IMR-90 (cell line): ENCODE measurements at regions not wholly inside any gene's neighbourhood (a gene's known extent, or its start where the extent isn't known, plus 50 kb on each side); places are given as distances from the start of the nearest gene placed in this dataset.

Experiments
- ATAC-seq: fragments of 200-7000 bp; cut with Tn5 transposase; 2 replicates; pipeline ENCODE4 v1.9.1; 2020; ENCODE audit warnings: low read depth, mild to moderate bottlenecking, moderate library complexity
- BruUV-seq: library from RNA; stranded (reverse); fragments of 400-500 nt; replicated peaks from 2 replicates; lab custom pipeline; 2021; lab: Mats Ljungman, UMichigan
- CTCF ChIA-PET: fragments of 300-600 bp; formaldehyde crosslinking; extraction: SDS; loops from one replicate; lab custom pipeline; 2021; ENCODE audit warnings: antibody characterized with exemption; lab: Yijun Ruan, JAX
- POLR2A ChIA-PET: fragments of 300-600 bp; sonication (Branson Sonifier 250); formaldehyde crosslinking; loops from one replicate; lab custom pipeline; 2022; ENCODE audit warnings: antibody characterized with exemption; ENCODE audit not compliant: unreplicated experiment; lab: Charles Lee
- DNase-seq: peaks from one replicate; pipeline ENCODE4 v3.0.0; 2013
- H2AFZ ChIP-seq: replicated peaks from 2 replicates; pipeline ENCODE3; 2013; ENCODE audit warnings: low read length, mild to moderate bottlenecking; ENCODE audit not compliant: poor library complexity
- H2AK5ac ChIP-seq: 2 replicates; pipeline ENCODE4 v1.6.1; 2013; ENCODE audit warnings: low read depth, low read length, inconsistent platforms
- H2AK9ac ChIP-seq: replicated peaks from 2 replicates; pipeline ENCODE3; 2013; ENCODE audit warnings: mild to moderate bottlenecking, low read depth, low read length, moderate library complexity; ENCODE audit not compliant: poor library complexity
- H2BK120ac ChIP-seq: 2 replicates; pipeline ENCODE4 v1.6.1; 2013; ENCODE audit warnings: low read depth, low read length, inconsistent platforms
- H2BK15ac ChIP-seq: 3 replicates; pipeline ENCODE4 v1.6.1; 2013; ENCODE audit warnings: low read depth, low read length, inconsistent platforms
- H2BK20ac ChIP-seq: 2 replicates; pipeline ENCODE4 v1.6.1; 2013; ENCODE audit warnings: low read depth, mild to moderate bottlenecking, inconsistent platforms, low read length, moderate library complexity
- H2BK5ac ChIP-seq: 2 replicates; pipeline ENCODE4 v1.6.1; 2013; ENCODE audit warnings: mild to moderate bottlenecking, low read depth, low read length, inconsistent platforms; ENCODE audit not compliant: poor library complexity, severe bottlenecking
- H3K14ac ChIP-seq: replicated peaks from 2 replicates; pipeline ENCODE4 v1.6.1; 2013; ENCODE audit warnings: low read depth, low read length, inconsistent platforms
- H3K18ac ChIP-seq: 2 replicates; pipeline ENCODE4 v1.6.1; 2013; ENCODE audit warnings: low read depth, low read length, control low read depth
- H3K23ac ChIP-seq: 2 replicates; pipeline ENCODE4 v1.6.1; 2013; ENCODE audit warnings: low read depth, low read length, inconsistent platforms
- H3K27ac ChIP-seq: 2 replicates; pipeline ENCODE4 v1.5.1; 2013; ENCODE audit warnings: mild to moderate bottlenecking, control low read depth, low read length; ENCODE audit not compliant: insufficient read depth
- H3K27me3 ChIP-seq: 2 replicates; pipeline ENCODE4 v1.6.1; 2013; ENCODE audit warnings: low read length; ENCODE audit not compliant: control insufficient read depth, insufficient read depth
- H3K36me3 ChIP-seq: 2 replicates; pipeline ENCODE4 v1.6.1; 2013; ENCODE audit warnings: low read length, mixed read lengths; ENCODE audit not compliant: control insufficient read depth, insufficient read depth
- H3K4ac ChIP-seq: 2 replicates; pipeline ENCODE4 v1.6.1; 2013; ENCODE audit warnings: low read depth, low read length, inconsistent platforms
- H3K4me1 ChIP-seq: 2 replicates; pipeline ENCODE4 v1.6.1; 2013; ENCODE audit warnings: low read length, mixed read lengths; ENCODE audit not compliant: control insufficient read depth, insufficient read depth
- H3K4me2 ChIP-seq: 2 replicates; pipeline ENCODE4 v1.6.1; 2013; ENCODE audit warnings: low read depth, mild to moderate bottlenecking, control low read depth, low read length, moderate library complexity
- H3K4me3 ChIP-seq: 2 replicates; pipeline ENCODE4 v1.5.1; 2013; ENCODE audit warnings: low read depth, mild to moderate bottlenecking, control low read depth, low read length, moderate library complexity; ENCODE audit not compliant: insufficient read depth
- H3K56ac ChIP-seq: 2 replicates; pipeline ENCODE4 v1.6.1; 2013; ENCODE audit warnings: low read length, inconsistent platforms; ENCODE audit not compliant: insufficient read depth; ENCODE audit errors: extremely low read depth
- H3K79me1 ChIP-seq, 2 experiments: 2 replicates each; pipeline ENCODE4 v1.6.1; 2013; ENCODE audit warnings: low read length in 2 of 2, inconsistent platforms in 1 of 2, low read depth in 1 of 2
- H3K9ac ChIP-seq: 2 replicates; pipeline ENCODE4 v1.6.1; 2013; ENCODE audit warnings: low read depth, low read length, control low read depth
- H3K9me1 ChIP-seq: 2 replicates; pipeline ENCODE4 v1.6.1; 2013; ENCODE audit warnings: low read length, inconsistent platforms; ENCODE audit not compliant: insufficient read depth
- H3K9me3 ChIP-seq: 2 replicates; pipeline ENCODE4 v1.6.1; 2013; ENCODE audit warnings: low read length; ENCODE audit not compliant: control insufficient read depth, insufficient read depth
- H4K20me1 ChIP-seq: 2 replicates; pipeline ENCODE4 v1.6.1; 2013; ENCODE audit warnings: low read length, inconsistent platforms; ENCODE audit not compliant: insufficient read depth
- H4K5ac ChIP-seq: 2 replicates; pipeline ENCODE4 v1.6.1; 2013; ENCODE audit warnings: mild to moderate bottlenecking, low read depth, low read length, control low read depth
- H4K8ac ChIP-seq, 2 experiments: 2 replicates each; pipeline ENCODE4 v1.6.1; 2013; ENCODE audit warnings: low read depth in 2 of 2, low read length in 2 of 2, control low read depth in 1 of 2, inconsistent platforms in 1 of 2
- H4K91ac ChIP-seq: 2 replicates; pipeline ENCODE4 v1.6.1; 2013; ENCODE audit warnings: low read depth, low read length, inconsistent platforms; ENCODE audit not compliant: insufficient read depth
- CEBPB ChIP-seq: IDR thresholded peaks from 2 replicates; pipeline ENCODE4 v1.6.1; 2012; ENCODE audit warnings: low read depth, low read length, improper control_type of control experiment
- MAZ ChIP-seq: IDR thresholded peaks from 2 replicates; pipeline ENCODE4 v1.6.1; 2012; ENCODE audit warnings: low read depth, mild to moderate bottlenecking, low read length, improper control_type of control experiment, moderate library complexity, borderline replicate concordance
- MXI1 ChIP-seq: IDR thresholded peaks from 2 replicates; pipeline ENCODE4 v1.6.1; 2012; ENCODE audit warnings: low read depth, mild to moderate bottlenecking, low read length, moderate library complexity, borderline replicate concordance
- RCOR1 ChIP-seq: IDR thresholded peaks from 2 replicates; pipeline ENCODE4 v1.6.1; 2012; ENCODE audit warnings: mild to moderate bottlenecking, low read length, improper control_type of control experiment; ENCODE audit not compliant: insufficient replicate concordance
- WGBS, 2 experiments: methylation state at CpG; one replicate each; pipeline versions ENCODE4 v1.1.5 to v1.1.7; 2013; ENCODE audit warnings: missing lambda C conversion rate in 2 of 2; ENCODE audit not compliant: insufficient read length in 1 of 2; ENCODE audit errors: extremely low coverage in 2 of 2; 5-methylcytosine and 5-hydroxymethylcytosine counted together
- dilution Hi-C: fragments of 300-500 bp; cut with HindIII; formaldehyde crosslinking; loops from one replicate; pipeline ENCODE4 v1.14.3; 2018; ENCODE audit warnings: low sequenced_read_pairs; ENCODE audit not compliant: unreplicated experiment
- in situ Hi-C: fragments of 300-500 bp; cut with MboI; formaldehyde crosslinking; loops from 3 replicates; pipeline ENCODE4 v1.14.3; 2019; ENCODE audit warnings: low sequenced_read_pairs, inconsistent platforms, mixed read lengths
- intact Hi-C: fragments of 100-400 bp; cut with micrococcal nuclease; formaldehyde crosslinking; loops from 2 replicates; pipeline ENCODE4 v1.10.0; 2022

DNA sequence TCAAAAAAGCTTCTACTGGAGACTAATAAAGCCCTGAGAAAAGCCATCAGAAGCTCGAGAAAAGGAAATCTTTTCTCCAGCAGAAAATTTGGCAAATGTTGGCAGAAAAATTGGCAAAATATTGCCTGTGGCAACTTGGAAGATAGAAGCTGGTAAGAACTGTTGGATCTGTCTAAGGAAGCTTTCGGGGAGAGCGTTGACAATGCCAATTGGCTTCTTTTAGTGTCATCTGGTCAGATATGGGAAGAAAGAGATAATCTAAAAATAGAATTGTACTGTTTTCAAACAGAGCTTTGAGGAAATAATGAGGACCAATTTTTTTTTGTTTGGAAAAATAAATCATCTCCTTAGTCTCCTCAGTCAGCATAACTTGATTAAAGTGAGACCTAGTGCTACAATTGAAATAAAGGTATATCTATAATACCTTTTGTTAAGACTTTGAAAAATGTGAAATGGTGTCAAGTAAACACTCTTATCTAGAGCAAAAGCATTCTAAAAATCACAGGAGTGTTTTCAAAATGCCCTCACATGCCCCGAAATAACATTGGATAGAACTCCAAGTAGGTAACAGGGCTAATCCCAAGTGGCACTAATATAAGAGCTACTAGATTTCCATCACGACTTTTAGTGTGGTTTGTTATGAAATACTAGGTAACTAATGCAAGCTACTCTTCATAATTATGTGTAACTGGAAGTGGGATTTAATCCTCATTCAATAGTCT, 882.2 kb upstream of the B3GALT2 start:
- H3K23ac ChIP-seq, result no peak overlapping the region
- H4K91ac ChIP-seq, result no peak overlapping the region
- H3K4me3 ChIP-seq, result no peak overlapping the region
- H4K5ac ChIP-seq, result no peak overlapping the region
- no peak overlapping the region for H3K14ac ChIP-seq
- no peak overlapping the region for H2BK15ac ChIP-seq
- no peak for ATAC-seq
- no peak overlapping the region for H3K56ac ChIP-seq
- H2BK20ac ChIP-seq, result no peak overlapping the region
- H4K20me1 ChIP-seq, result no peaks in the 10 kb centered on the region
- dilution Hi-C loops (no loop called here), intact Hi-C loops (no loop called here), in situ Hi-C loops (no loop called here)
- TF ChIP-seq MAZ, result no peak
- no peak for TF ChIP-seq MXI1
- TF ChIP-seq CEBPB, result no peak
- no peak for TF ChIP-seq RCOR1
- no peaks in the 10 kb centered on the region for H3K9me1 ChIP-seq
- WGBS, 2 experiments, result 100% methylated on average over 1 of the region's 5 CpGs; no CpG with 5 or more reads in 1 of the 2 experiments
- H3K36me3 ChIP-seq, result no peaks in the 10 kb centered on the region
- no peak overlapping the region for H3K18ac ChIP-seq
- H3K9ac ChIP-seq, result no peak overlapping the region
- H3K27ac ChIP-seq, result no peak overlapping the region
- no peak overlapping the region for H2AFZ ChIP-seq
- no peak overlapping the region for H2BK5ac ChIP-seq
- H3K9me3 ChIP-seq, result no peaks in the 10 kb centered on the region
- no peak overlapping the region for H2BK120ac ChIP-seq
- POLR2A ChIA-PET, result no interaction called here
- no peak overlapping the region for H2AK9ac ChIP-seq
- no peaks in the 10 kb centered on the region for H3K79me1 ChIP-seq
- DNase-seq, result no peak
- BruUV-seq, result no TSS peak
- no peak overlapping the region for H3K4me2 ChIP-seq
- H4K8ac ChIP-seq, result no peak overlapping the region
- no peak overlapping the region for H3K4ac ChIP-seq
- no peaks in the 10 kb centered on the region for H3K4me1 ChIP-seq
- CTCF ChIA-PET, result interaction anchor here (0.6 to 1.4 kb wide), 2 partner anchors 13 to 1703 kb away, joined by 3 read pairs; no protein-coding TSS in a partner anchor
- H2AK5ac ChIP-seq, result no peak overlapping the region
- no peaks in the 10 kb centered on the region for H3K27me3 ChIP-seq
